PC-3 (cell line): ENCODE measurements at regions not wholly inside any gene's neighbourhood (a gene's known extent, or its start where the extent isn't known, plus 50 kb on each side); places are given as distances from the start of the nearest gene placed in this dataset.

ENCODE experiments used
- EZH2phosphoT487 ChIP-seq: fragments of 300-600 bp; sonication (generic); IDR thresholded peaks from 2 replicates; pipeline ENCODE4 v1.6.1; 2018; ENCODE audit warnings: mild to moderate bottlenecking, antibody characterized with exemption, low read length, borderline replicate concordance
- TF ChIP-seq, protein P1 (sequence below): fragments of 300-600 bp; sonication (generic); conservative IDR thresholded peaks from 2 replicates; pipeline ENCODE4 v1.5.1; 2017; ENCODE audit warnings: antibody characterized with exemption, low read depth, mild to moderate bottlenecking, low read length

GRCh38 chr1:166601650-166602278 is 237.5 kb upstream of the POGK start:
- no peak for TF ChIP-seq EZH2phosphoT487
- TF ChIP-seq, protein P1, sequence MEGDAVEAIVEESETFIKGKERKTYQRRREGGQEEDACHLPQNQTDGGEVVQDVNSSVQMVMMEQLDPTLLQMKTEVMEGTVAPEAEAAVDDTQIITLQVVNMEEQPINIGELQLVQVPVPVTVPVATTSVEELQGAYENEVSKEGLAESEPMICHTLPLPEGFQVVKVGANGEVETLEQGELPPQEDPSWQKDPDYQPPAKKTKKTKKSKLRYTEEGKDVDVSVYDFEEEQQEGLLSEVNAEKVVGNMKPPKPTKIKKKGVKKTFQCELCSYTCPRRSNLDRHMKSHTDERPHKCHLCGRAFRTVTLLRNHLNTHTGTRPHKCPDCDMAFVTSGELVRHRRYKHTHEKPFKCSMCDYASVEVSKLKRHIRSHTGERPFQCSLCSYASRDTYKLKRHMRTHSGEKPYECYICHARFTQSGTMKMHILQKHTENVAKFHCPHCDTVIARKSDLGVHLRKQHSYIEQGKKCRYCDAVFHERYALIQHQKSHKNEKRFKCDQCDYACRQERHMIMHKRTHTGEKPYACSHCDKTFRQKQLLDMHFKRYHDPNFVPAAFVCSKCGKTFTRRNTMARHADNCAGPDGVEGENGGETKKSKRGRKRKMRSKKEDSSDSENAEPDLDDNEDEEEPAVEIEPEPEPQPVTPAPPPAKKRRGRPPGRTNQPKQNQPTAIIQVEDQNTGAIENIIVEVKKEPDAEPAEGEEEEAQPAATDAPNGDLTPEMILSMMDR, result no peak
